ENCODE measurements at regions not wholly inside any gene's neighbourhood (a gene's known extent, or its start where the extent isn't known, plus 50 kb on each side); places are given as distances from the start of the nearest gene placed in this dataset.
A peak's percentile ranks its signal among the peaks of the same experiment; 100 is the strongest.

- ATAC-seq (ENCODE audit: low FRiP score in 2 of 2) (no peak), DNase-seq (no peak)
- Histone ChIP-seq H3K36me3 (no peaks in the 10 kb centered on the region), H3K4me3 (no peak overlapping the region), H3K9me3 (no peaks in the 10 kb centered on the region), H3K27ac (no peak overlapping the region), H3K27me3 (no peaks in the 10 kb centered on the region), H3K4me1 (peaks cover 0 to 4% (median 0%) of the 10 kb centered on the region in 4 donors)
- TF ChIP-seq CTCF (IDR thresholded peaks at IDR 0.05) (no peak), EP300 (IDR thresholded peaks at IDR 0.05) (no peak), POLR2A (IDR thresholded peaks at IDR 0.05) (no peak), POLR2AphosphoS5 (IDR thresholded peaks at IDR 0.05) (no peak)
- 91 to 95% methylated on average over 1 of the region's 1 CpG for WGBS, 2 donors
Measured at GRCh38 chr4:123809864-123810263, 413.3 kb downstream of the SPRY1 start.

GRCh38 chr4:123812066-123812390 lies 415.4 kb downstream of the SPRY1 start:
- DNase-seq (no peak), ATAC-seq (ENCODE audit: low FRiP score in 2 of 2) (no peak)
- TF ChIP-seq CTCF (IDR thresholded peaks at IDR 0.05) (no peak), POLR2AphosphoS5 (IDR thresholded peaks at IDR 0.05) (no peak), POLR2A (IDR thresholded peaks at IDR 0.05) (no peak), EP300 (IDR thresholded peaks at IDR 0.05) (no peak)
- no peaks in the 10 kb centered on the region for H3K27me3 ChIP-seq
- peaks cover 0 to 4% (median 0%) of the 10 kb centered on the region in 4 donors for H3K4me1 ChIP-seq
- H3K4me3 ChIP-seq = peak overlapping the region in 1 of 4 donors; percentile 1
- H3K27ac ChIP-seq = peak overlapping the region in 2 of 4 donors; percentile 27 to 54
- 54 to 56% methylated on average over 3 of the region's 3 CpGs for WGBS, 2 donors
- no peaks in the 10 kb centered on the region for H3K36me3 ChIP-seq
- no peaks in the 10 kb centered on the region for H3K9me3 ChIP-seq

GRCh38 chr4:123813901-123814300 lies 417.3 kb downstream of the SPRY1 start:
- H3K9me3 ChIP-seq = no peaks in the 10 kb centered on the region
- no peak overlapping the region for H3K27ac ChIP-seq
- no peaks in the 10 kb centered on the region for H3K36me3 ChIP-seq
- no peak for TF ChIP-seq POLR2AphosphoS5 (IDR thresholded peaks at IDR 0.05)
- no peak for TF ChIP-seq POLR2A (IDR thresholded peaks at IDR 0.05)
- no peak for TF ChIP-seq EP300 (IDR thresholded peaks at IDR 0.05)
- no peak for TF ChIP-seq CTCF (IDR thresholded peaks at IDR 0.05)
- WGBS, 2 donors = 99 to 100% methylated on average over 2 of the region's 2 CpGs
- no peak overlapping the region for H3K4me3 ChIP-seq
- ATAC-seq (ENCODE audit: low FRiP score in 2 of 2) = no peak
- no peaks in the 10 kb centered on the region for H3K27me3 ChIP-seq
- DNase-seq = no peak
- H3K4me1 ChIP-seq = peaks cover 0 to 4% (median 0%) of the 10 kb centered on the region in 4 donors

GRCh38 chr4:123816462-123816861 lies 419.9 kb downstream of the SPRY1 start:
- 80 to 88% methylated on average over 2 of the region's 2 CpGs for WGBS, 2 donors
- Histone ChIP-seq H3K4me1 (peaks cover 0 to 3% (median 0%) of the 10 kb centered on the region in 4 donors), H3K36me3 (no peaks in the 10 kb centered on the region), H3K27me3 (no peaks in the 10 kb centered on the region), H3K9me3 (no peaks in the 10 kb centered on the region), H3K27ac (no peak overlapping the region), H3K4me3 (no peak overlapping the region)
- ATAC-seq (ENCODE audit: low FRiP score in 2 of 2) = peak in 1 of 2 donors; percentile 22
- DNase-seq = no peak
- TF ChIP-seq POLR2A (IDR thresholded peaks at IDR 0.05) = no peak
- TF ChIP-seq POLR2AphosphoS5 (IDR thresholded peaks at IDR 0.05) = no peak
- TF ChIP-seq CTCF (IDR thresholded peaks at IDR 0.05) = no peak
- no peak for TF ChIP-seq EP300 (IDR thresholded peaks at IDR 0.05)

- Histone ChIP-seq H3K9me3 (no peaks in the 10 kb centered on the region), H3K4me3 (no peak overlapping the region), H3K36me3 (no peaks in the 10 kb centered on the region), H3K4me1 (no peaks in the 10 kb centered on the region), H3K27me3 (no peaks in the 10 kb centered on the region), H3K27ac (no peak overlapping the region)
- no peak for DNase-seq
- no peak for TF ChIP-seq EP300 (IDR thresholded peaks at IDR 0.05)
- TF ChIP-seq POLR2AphosphoS5 (IDR thresholded peaks at IDR 0.05) = no peak
- TF ChIP-seq POLR2A (IDR thresholded peaks at IDR 0.05) = no peak
- TF ChIP-seq CTCF (IDR thresholded peaks at IDR 0.05) = no peak
- ATAC-seq (ENCODE audit: low FRiP score in 2 of 2) = peak in 1 of 2 donors; percentile 76
- WGBS, 2 donors = 91% methylated on average over 7 of the region's 7 CpGs
Measured at GRCh38 chr4:123817025-123817688, 420.6 kb downstream of the SPRY1 start.

All from upper lobe of left lung (tissue), 6 donors.